Osteoblast (primary cell): ENCODE measurements at regions not wholly inside any gene's neighbourhood (a gene's known extent, or its start where the extent isn't known, plus 50 kb on each side); places are given as distances from the start of the nearest gene placed in this dataset.
"Not testable (repeated sequence)": the region's sequence is repeated elsewhere in the genome, so short reads cannot be mapped to it uniquely, and the experiment has no call there.

Experiments used
- DNase-seq: peaks from one replicate; pipeline ENCODE4 v3.0.0; 2011; ENCODE audit warnings: low spot score, mixed read lengths; ENCODE audit not compliant: insufficient read length; ENCODE audit errors: missing footprints
- H2AFZ ChIP-seq: 2 replicates; pipeline ENCODE4 v1.6.0; 2011; ENCODE audit warnings: mild to moderate bottlenecking, low read length
- H3K27ac ChIP-seq: 2 replicates; pipeline ENCODE4 v1.5.1; 2011; ENCODE audit warnings: mild to moderate bottlenecking, low read depth, low read length, moderate library complexity
- H3K27me3 ChIP-seq: 2 replicates; pipeline ENCODE4 v1.6.0; 2012; ENCODE audit warnings: mild to moderate bottlenecking, control low read depth, inconsistent platforms, low read length, moderate library complexity; ENCODE audit not compliant: insufficient read depth
- H3K36me3 ChIP-seq: 2 replicates; pipeline ENCODE4 v1.5.1; 2011; ENCODE audit warnings: mild to moderate bottlenecking, low read length, control low read depth, moderate library complexity; ENCODE audit not compliant: insufficient read depth
- H3K4me1 ChIP-seq: 2 replicates; pipeline ENCODE4 v1.5.1; 2011; ENCODE audit warnings: mild to moderate bottlenecking, low read length, control low read depth, moderate library complexity; ENCODE audit not compliant: insufficient read depth
- H3K4me2 ChIP-seq: 2 replicates; pipeline ENCODE4 v1.6.0; 2011; ENCODE audit warnings: mild to moderate bottlenecking, low read length; ENCODE audit not compliant: insufficient read depth
- H3K4me3 ChIP-seq: fragments of 200-600 bp; sonication (generic); 3 replicates; pipeline ENCODE4 v1.5.1; 2012; ENCODE audit warnings: mild to moderate bottlenecking, low read length, inconsistent platforms; ENCODE audit not compliant: insufficient read depth
- H3K79me2 ChIP-seq: 2 replicates; pipeline ENCODE4 v1.6.0; 2012; ENCODE audit warnings: mild to moderate bottlenecking, low read length, control low read depth, inconsistent platforms; ENCODE audit not compliant: insufficient read depth
- H3K9me3 ChIP-seq: 2 replicates; pipeline ENCODE4 v1.5.1; 2011; ENCODE audit warnings: low read depth, low read length, control low read depth
- H4K20me1 ChIP-seq: 2 replicates; pipeline ENCODE4 v1.6.0; 2012; ENCODE audit warnings: mild to moderate bottlenecking, low read length, control low read depth; ENCODE audit not compliant: insufficient read depth

DNA sequence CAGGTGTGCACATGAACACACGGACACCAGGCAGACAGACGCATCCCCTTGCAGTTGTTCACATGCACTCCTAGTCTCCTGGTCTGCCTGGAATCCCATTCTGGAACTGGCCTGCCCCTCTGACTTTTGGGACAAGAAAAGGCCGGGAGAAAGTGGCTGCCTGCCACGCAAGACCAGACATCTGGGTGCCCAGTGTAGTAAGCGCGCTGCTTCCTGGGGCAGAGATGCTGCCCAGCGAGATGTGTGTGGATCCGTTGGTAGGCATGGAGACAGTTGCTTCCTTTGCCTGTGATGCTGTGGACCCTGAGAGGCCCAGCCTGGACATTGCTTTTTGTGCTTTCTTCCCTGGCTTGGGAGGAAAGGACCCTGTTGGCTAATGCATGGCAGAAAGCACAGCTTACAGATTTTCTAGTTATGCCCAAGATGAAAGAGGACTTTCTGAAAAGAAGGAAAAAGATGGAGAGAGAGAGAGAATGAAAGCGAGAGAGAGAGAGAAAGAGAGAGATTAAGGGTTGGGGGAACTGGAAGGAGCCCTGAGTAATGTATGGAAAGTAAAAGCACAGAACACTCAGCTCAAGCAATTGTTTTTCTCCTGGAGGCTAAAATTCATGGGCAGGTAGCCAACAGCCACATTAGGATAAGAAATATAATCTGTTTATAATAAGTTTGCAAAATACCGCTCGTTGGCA is 235.3 kb downstream of the BCL2L11 start:
- not testable (repeated sequence) for H3K27ac ChIP-seq, H2AFZ ChIP-seq, H3K27me3 ChIP-seq, DNase-seq, H4K20me1 ChIP-seq, H3K9me3 ChIP-seq, H3K36me3 ChIP-seq, H3K79me2 ChIP-seq, H3K4me3 ChIP-seq, H3K4me2 ChIP-seq, H3K4me1 ChIP-seq

DNA sequence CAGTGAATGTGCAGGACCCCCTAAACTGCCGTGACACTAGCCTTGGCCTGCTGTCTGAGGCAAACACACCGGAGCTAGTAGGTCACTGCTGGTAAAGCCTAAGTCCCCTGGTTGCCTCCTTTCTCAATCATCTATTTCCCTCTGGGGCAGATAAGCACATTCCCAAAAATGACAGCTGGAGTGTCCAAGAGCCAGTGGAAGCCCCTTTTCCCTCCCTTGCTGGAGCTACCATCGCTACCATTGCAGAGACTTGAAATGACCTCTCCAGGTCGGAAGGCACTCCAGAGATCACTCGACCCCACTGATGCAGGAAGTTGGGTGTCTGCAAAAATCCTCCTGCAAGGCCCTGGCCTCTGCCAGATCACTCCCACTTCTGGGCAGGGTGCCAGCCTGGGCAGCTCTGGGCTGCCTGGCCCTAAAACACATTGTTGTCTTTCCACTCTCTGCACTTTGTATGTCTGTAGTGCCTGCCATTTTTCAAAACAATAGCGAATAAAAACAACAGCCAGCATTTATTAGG is 235.9 kb downstream of the BCL2L11 start:
- H3K79me2 ChIP-seq, H3K4me2 ChIP-seq, H4K20me1 ChIP-seq, H3K36me3 ChIP-seq, H3K4me3 ChIP-seq, H3K4me1 ChIP-seq, H3K27me3 ChIP-seq, H3K9me3 ChIP-seq, H2AFZ ChIP-seq, DNase-seq, H3K27ac ChIP-seq: not testable (repeated sequence)

DNA sequence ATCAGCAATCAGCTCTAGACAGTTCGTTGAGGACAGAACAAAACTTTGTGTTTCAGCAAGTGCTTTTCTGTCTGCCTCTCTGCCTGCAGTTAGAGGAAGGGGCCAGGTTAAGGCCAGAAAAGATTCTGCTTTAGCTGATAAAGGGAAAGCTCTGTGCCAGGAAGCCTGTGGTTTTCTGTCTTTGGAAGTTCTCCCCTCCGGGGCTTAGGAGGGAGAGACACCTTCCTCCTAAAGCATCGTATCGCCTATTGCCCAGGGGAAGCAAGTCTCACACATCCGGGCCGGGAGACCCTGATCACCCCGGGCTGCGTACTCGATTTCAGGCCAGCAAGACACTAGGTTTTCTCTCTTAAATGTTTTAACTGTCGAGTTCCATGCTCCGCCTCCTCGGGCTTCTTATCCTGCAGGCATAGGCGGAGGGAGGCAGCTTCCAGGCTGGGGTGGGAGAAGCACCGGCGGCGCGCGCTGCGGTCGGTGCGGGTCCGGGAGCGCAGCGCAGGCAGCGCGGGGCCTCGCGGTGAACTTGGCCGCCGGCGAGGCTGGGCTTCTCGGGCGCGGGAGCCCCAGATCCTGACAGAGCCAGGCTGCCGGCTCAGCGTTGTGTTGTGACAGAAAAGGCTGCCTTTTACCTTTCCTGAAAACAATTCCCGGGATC is 245.4 kb downstream of the BCL2L11 start:
- not testable (repeated sequence) for H3K4me1 ChIP-seq, DNase-seq, H3K9me3 ChIP-seq, H2AFZ ChIP-seq, H3K27me3 ChIP-seq, H3K36me3 ChIP-seq, H4K20me1 ChIP-seq, H3K27ac ChIP-seq, H3K79me2 ChIP-seq, H3K4me2 ChIP-seq, H3K4me3 ChIP-seq

DNA sequence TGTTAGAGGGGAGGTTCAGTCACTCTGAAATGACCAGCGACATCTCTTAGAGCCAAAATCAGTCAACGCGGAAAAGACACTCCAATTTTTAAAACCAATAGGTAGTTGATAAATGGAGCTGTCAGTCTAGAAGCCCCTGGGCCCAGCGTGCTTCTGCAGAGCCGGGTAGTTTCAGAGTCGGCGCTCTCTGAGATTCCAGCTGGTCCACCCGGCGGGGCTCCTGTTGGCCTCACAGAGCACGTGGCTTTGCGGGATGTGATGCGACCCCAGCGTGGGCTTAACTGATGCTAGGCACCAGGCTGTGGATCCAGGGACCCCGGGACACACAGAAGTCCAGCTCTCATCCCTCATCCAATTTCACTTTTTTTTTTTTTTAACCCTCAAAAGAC is 245.9 kb downstream of the BCL2L11 start:
- not testable (repeated sequence) for H2AFZ ChIP-seq, H3K79me2 ChIP-seq, H3K27me3 ChIP-seq, H4K20me1 ChIP-seq, H3K36me3 ChIP-seq, H3K4me2 ChIP-seq, DNase-seq, H3K27ac ChIP-seq, H3K9me3 ChIP-seq, H3K4me1 ChIP-seq, H3K4me3 ChIP-seq

DNA sequence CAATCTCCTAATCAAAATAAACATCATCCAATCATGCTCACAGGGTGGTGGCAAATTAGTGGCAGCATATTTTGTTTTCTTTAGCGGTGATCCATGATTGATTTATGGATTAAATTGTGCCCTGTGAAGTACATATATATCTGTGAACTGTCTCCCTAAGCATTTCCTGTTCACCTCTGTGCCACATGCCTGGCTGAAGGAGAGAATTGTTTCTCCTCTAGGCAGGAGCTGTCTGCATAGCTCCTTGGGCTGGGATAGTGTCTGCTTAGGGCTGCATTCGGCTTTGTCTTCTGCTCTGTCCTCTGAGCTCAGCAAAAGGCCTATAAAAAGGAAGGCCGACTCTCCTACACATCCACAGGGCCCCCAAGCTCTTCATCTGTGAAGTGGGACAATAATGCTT is 246.4 kb downstream of the BCL2L11 start:
- not testable (repeated sequence) for H3K79me2 ChIP-seq, H4K20me1 ChIP-seq, H3K4me2 ChIP-seq, H3K36me3 ChIP-seq, H3K27ac ChIP-seq, H3K27me3 ChIP-seq, H3K9me3 ChIP-seq, H3K4me3 ChIP-seq, DNase-seq, H2AFZ ChIP-seq, H3K4me1 ChIP-seq

DNA sequence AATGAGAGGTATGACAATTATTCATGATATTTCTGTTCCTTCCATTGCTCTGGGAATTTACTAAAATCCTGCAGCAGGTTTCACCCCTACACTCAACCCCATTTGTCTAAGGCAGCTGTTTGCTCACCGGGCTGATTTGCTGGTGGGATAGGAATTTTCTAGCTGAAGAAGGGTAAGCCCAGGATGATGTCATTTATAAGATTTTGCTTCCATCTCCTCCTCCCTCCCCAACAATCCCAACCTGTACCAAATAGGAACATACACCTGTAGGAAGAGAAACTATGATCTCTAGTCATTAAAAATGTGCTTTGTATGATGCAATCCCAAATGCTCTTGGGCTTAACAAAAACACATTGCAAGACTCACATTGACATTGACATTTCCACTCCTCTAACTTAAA is 247.2 kb downstream of the BCL2L11 start:
- DNase-seq, H4K20me1 ChIP-seq, H3K27me3 ChIP-seq, H3K4me2 ChIP-seq, H2AFZ ChIP-seq, H3K4me3 ChIP-seq, H3K79me2 ChIP-seq, H3K9me3 ChIP-seq, H3K36me3 ChIP-seq, H3K27ac ChIP-seq, H3K4me1 ChIP-seq: not testable (repeated sequence)

DNA sequence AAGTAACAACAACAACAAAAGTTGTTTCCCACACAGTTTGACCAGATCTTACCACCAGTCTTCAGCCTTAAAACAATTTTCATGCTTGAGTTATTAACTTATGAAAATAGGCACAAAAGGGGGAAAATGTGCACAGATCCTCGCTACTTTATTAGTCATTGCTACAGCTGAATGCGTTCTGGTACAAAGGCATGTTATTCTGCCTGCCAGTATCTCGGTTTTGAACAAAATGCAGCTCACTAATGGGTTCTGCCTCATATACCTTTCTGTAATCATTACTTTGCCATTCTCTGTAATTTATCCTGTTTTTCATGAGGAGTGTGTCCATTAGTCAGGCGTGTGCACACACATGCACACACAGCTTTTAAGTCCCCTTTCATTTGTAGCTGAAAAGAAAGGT is 247.6 kb downstream of the BCL2L11 start:
- not testable (repeated sequence) for H2AFZ ChIP-seq, H3K4me3 ChIP-seq, H3K9me3 ChIP-seq, H3K79me2 ChIP-seq, DNase-seq, H3K27me3 ChIP-seq, H3K4me2 ChIP-seq, H3K36me3 ChIP-seq, H4K20me1 ChIP-seq, H3K27ac ChIP-seq, H3K4me1 ChIP-seq

DNA sequence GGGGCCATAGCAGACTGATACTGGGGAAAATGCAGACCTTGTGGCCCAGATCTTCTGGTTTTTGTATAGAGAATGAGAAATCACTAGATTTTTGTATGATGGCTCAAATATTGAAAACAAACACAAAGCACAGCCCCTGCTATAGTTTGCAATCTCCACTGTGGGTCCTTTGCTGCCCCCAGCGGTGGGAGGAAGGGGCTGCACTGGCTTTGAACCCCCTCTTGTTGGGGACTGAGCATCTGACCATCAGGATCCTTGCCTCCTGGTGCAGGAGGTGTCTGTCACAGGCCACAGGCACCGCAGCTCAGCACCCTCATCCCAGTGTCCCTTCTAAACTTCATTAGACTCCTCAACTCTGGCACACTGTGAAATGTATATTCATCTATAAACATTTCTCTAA is 252.3 kb downstream of the BCL2L11 start:
- not testable (repeated sequence) for H3K4me3 ChIP-seq, H4K20me1 ChIP-seq, H2AFZ ChIP-seq, H3K79me2 ChIP-seq, DNase-seq, H3K9me3 ChIP-seq, H3K27me3 ChIP-seq, H3K4me1 ChIP-seq, H3K4me2 ChIP-seq, H3K36me3 ChIP-seq, H3K27ac ChIP-seq

DNA sequence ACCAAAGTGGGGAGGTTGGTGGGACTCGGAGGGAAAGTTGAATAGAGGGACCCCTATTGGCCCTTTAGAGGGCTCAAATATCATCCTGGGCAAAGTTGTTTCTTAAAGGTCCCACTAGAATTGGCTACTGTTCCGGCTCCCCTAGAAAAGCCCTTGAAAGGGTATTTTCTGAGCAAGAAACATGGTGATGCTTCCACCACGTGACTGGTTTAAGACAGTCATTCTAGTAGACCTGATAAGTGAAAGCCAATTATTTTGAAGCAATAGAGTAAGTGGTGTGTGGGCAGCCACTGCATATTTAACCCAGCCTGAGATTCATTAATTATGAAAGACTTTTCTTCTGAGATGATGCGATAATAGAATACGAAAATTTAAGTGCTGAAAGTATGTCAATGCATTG is 253.3 kb downstream of the BCL2L11 start:
- not testable (repeated sequence) for H4K20me1 ChIP-seq, H3K4me2 ChIP-seq, H2AFZ ChIP-seq, H3K27ac ChIP-seq, H3K9me3 ChIP-seq, H3K4me1 ChIP-seq, H3K4me3 ChIP-seq, H3K36me3 ChIP-seq, H3K79me2 ChIP-seq, H3K27me3 ChIP-seq, DNase-seq
